Stimulated activated naive CD8-positive, alpha-beta T cell treated with anti-CD3 and anti-CD28 coated beads, Interleukin-15, Interleukin-2, amounts not matched to agents 100 ng/mL and 50 ng/mL, for 24 hours (primary cell): ENCODE measurements at regions not wholly inside any gene's neighbourhood (a gene's known extent, or its start where the extent isn't known, plus 50 kb on each side); places are given as distances from the start of the nearest gene placed in this dataset.

Experiments used
- H3K27ac Mint-ChIP-seq: one replicate; pipeline ENCODE4 v1.8.0; 2021; ENCODE audit warnings: mild to moderate bottlenecking, mixed read lengths
- H3K27me3 Mint-ChIP-seq: one replicate; pipeline ENCODE4 v1.8.0; 2021; ENCODE audit warnings: mixed read lengths
- H3K36me3 Mint-ChIP-seq: one replicate; pipeline ENCODE4 v1.8.0; 2021; ENCODE audit warnings: low read depth, mixed read lengths
- H3K4me1 Mint-ChIP-seq: one replicate; pipeline ENCODE4 v1.8.0; 2021; ENCODE audit warnings: low read depth, mixed read lengths
- H3K4me3 Mint-ChIP-seq: one replicate; pipeline ENCODE4 v1.8.0; 2021; ENCODE audit warnings: mild to moderate bottlenecking, mixed read lengths
- H3K9me3 Mint-ChIP-seq: one replicate; pipeline ENCODE4 v1.8.0; 2021; ENCODE audit warnings: mixed read lengths

DNA sequence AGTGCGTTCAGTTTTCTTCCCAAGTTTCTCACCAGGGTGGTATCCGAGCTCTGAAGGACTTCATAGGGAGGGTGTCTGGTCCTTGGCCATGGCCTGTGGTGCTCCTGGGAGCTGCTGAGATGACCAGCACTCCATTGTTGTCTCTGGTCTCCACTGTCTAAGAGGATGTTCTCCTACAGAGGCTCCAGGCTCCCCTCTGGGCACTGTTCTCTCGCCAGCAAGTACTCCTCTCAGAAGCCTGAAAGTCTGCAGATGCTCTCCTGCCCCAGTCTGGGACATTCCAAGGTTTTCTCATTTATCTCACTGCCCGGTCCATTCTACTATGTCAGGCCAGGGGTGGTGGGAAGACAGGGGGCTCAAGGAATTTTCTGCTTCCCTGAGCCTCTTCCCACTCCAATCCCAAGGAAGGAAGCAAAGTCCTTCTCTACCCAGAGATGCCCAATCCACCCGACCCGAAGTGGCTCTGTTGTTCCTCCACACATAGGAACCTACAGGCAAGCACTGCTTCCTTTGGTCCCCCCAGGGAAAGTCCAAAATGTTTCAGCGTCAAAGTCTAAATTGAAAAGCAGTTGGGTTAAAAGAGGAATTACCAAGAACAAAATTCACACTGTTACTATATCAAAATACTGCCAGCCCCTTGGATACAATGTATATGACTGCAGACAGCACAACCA, 110.5 kb downstream of the GYPC start:
- H3K9me3 Mint-ChIP-seq, result no peaks in the 10 kb centered on the region
- H3K27ac Mint-ChIP-seq, result no peak overlapping the region
- H3K36me3 Mint-ChIP-seq, result no peaks in the 10 kb centered on the region
- no peaks in the 10 kb centered on the region for H3K27me3 Mint-ChIP-seq
- no peak overlapping the region for H3K4me3 Mint-ChIP-seq
- H3K4me1 Mint-ChIP-seq, result peaks cover 50% of the 10 kb centered on the region

DNA sequence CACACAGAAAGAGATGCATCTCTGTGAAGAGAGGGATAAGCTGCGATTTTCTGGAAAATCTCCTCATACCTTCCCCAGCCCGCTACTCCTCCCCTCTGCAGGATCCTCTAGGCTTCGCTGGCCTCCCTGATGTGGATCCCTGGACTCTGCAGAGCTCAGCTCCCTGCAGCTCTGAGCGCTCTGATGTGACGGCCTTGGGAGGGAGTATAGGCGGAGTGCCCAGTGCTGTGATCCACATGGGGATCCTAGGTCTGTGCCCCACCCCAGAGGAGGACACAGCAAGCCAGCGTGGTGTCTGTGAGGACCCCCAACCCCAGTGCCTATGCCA, 111.0 kb downstream of the GYPC start:
- no peak overlapping the region for H3K4me3 Mint-ChIP-seq
- H3K4me1 Mint-ChIP-seq, result peaks cover 45% of the 10 kb centered on the region
- H3K27me3 Mint-ChIP-seq, result no peaks in the 10 kb centered on the region
- no peaks in the 10 kb centered on the region for H3K9me3 Mint-ChIP-seq
- H3K36me3 Mint-ChIP-seq, result no peaks in the 10 kb centered on the region
- no peak overlapping the region for H3K27ac Mint-ChIP-seq

DNA sequence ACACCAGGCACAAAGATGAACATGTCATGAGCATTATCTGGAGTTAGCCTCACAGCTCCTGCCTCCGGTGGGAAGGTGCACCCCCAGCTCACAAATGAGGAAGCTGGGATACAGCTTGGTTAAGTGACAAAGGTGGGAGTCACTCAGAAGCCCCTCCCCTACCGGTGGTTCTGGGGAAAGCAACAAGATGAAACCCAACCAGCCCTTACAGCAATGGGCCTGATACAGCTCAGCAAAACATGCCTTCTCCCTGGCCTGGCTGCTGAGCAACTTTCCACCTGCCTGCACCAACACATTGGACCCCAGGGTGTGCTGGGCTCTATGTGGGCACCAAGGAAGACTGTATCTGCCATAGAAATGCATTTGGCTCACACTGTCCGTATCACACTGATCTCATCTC, 113.2 kb downstream of the GYPC start:
- no peaks in the 10 kb centered on the region for H3K9me3 Mint-ChIP-seq
- H3K36me3 Mint-ChIP-seq, result no peaks in the 10 kb centered on the region
- H3K4me3 Mint-ChIP-seq, result no peak overlapping the region
- no peak overlapping the region for H3K27ac Mint-ChIP-seq
- H3K27me3 Mint-ChIP-seq, result no peaks in the 10 kb centered on the region
- peaks cover 25% of the 10 kb centered on the region for H3K4me1 Mint-ChIP-seq

DNA sequence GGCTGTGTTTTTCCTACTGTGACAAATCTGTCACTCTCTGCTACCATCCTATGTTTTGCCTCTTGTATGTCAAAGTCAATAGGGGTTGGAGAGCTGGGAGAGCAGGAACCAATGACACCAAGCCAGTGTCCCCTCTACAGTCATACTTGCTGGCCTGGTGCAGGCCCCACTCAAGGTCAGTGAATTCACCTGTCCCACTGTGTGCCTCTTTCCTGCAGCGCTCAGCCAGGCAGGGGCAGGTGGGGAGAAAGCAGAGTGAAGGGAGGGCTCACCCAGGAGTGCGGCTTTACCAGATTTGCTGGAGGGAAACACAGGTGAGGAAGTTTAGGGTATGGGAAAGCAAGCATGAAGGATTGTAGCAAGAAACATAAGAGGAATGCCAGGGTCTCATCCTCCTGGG, 114.5 kb downstream of the GYPC start:
- Mint-ChIP-seq H3K27ac (no peak overlapping the region), H3K4me3 (no peak overlapping the region), H3K9me3 (no peaks in the 10 kb centered on the region), H3K36me3 (no peaks in the 10 kb centered on the region), H3K4me1 (peaks cover 18% of the 10 kb centered on the region), H3K27me3 (no peaks in the 10 kb centered on the region)

DNA sequence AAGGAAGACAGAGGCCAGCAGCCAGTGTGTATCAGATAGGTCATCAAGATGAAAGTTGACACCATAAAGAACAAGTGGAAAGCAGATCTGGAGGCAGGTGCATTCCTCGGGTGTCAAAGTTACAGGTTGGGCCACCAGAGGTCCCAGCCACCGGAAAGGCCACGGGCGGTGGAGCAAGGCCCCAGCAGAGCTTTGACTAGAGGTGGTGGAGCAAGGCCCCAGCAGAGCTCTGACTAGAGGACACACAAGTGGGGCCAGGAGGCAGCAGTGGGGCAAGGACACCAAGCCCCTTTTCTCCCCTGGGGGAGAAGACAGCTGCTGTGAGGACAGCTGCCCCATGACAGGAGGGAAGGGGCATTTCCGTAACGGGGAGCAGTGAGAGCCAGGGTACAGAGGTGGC, 115.1 kb downstream of the GYPC start:
- no peak overlapping the region for H3K27ac Mint-ChIP-seq
- H3K9me3 Mint-ChIP-seq, result no peaks in the 10 kb centered on the region
- no peaks in the 10 kb centered on the region for H3K36me3 Mint-ChIP-seq
- peaks cover 14% of the 10 kb centered on the region for H3K4me1 Mint-ChIP-seq
- no peak overlapping the region for H3K4me3 Mint-ChIP-seq
- H3K27me3 Mint-ChIP-seq, result no peaks in the 10 kb centered on the region

DNA sequence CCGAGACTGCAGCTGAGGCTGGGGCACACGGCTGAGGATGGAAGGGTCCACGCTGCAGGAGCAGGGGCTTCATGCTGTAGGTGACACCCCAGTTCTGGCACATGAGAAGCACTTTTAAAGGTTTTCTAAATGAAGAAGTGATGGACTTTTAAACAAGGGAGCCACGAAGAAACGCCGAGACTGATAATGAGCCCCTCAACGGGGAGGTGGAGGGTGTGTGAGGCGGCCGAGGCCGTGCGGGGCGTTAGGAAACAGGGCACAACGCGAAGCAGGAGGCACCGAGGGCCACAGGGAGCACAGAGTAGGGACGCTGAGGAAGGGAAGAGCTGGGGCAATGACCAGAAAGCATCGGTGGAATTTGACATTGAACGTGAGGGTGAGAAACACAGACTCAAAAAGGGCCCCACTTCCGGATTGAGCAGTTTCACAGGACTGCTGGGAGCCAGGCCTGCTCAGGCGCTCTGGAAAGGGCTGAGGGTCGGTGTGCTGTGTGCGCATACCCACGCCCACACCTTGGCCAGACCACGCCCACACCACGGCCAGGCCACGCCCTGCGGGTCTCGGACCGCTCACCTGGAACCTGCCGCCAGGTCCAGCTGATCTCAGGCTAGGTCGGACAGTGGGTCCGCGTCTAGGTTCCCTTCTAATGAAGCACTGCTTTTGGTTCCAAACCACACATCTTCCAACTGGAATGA, 115.7 kb downstream of the GYPC start:
- Mint-ChIP-seq H3K9me3 (no peaks in the 10 kb centered on the region), H3K36me3 (no peaks in the 10 kb centered on the region), H3K4me1 (peaks cover 8% of the 10 kb centered on the region), H3K27ac (no peak overlapping the region), H3K27me3 (no peaks in the 10 kb centered on the region), H3K4me3 (no peak overlapping the region)

DNA sequence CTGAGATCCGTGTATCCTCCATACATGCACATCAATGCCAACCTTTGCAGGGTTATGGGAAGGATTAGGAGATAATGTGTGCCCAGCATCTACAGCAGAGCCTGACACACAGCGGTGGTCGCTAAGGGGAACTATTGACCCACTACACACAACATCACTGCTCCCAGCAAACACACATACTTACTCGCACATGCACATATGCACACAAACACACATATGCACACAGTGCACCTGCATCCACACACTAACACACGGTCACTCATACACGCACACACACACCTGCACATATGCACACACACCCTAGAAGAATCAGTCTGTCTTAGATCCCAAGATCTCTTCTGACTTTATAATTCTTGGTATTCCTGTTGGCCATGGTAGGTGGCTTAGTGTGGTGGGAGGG, 118.3 kb downstream of the GYPC start:
- Mint-ChIP-seq H3K4me1 (peaks cover 11% of the 10 kb centered on the region), H3K27ac (no peak overlapping the region), H3K9me3 (no peaks in the 10 kb centered on the region), H3K36me3 (no peaks in the 10 kb centered on the region), H3K27me3 (no peaks in the 10 kb centered on the region), H3K4me3 (no peak overlapping the region)

DNA sequence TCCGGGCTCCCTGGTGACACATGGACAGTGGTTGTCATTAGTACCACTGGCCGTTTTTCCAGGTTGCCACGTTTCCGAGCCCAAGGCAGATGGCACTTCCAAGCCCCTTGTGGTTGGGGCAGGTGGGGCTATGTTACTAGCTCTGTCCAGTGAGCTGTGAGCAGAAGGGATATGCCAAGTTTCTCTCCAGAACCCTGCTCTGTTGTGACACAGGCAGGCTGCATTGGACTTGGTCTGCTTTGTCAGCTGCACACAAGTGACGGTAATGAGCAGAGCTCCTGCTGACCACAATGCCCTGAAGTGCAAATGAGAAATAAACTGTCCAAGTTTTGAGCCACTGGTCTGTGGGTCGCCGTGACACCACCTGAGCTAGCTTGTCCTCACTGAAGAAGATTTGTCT, 118.8 kb downstream of the GYPC start:
- H3K36me3 Mint-ChIP-seq, result no peaks in the 10 kb centered on the region
- peaks cover 8% of the 10 kb centered on the region for H3K4me1 Mint-ChIP-seq
- H3K9me3 Mint-ChIP-seq, result no peaks in the 10 kb centered on the region
- H3K4me3 Mint-ChIP-seq, result no peak overlapping the region
- no peak overlapping the region for H3K27ac Mint-ChIP-seq
- H3K27me3 Mint-ChIP-seq, result no peaks in the 10 kb centered on the region

DNA sequence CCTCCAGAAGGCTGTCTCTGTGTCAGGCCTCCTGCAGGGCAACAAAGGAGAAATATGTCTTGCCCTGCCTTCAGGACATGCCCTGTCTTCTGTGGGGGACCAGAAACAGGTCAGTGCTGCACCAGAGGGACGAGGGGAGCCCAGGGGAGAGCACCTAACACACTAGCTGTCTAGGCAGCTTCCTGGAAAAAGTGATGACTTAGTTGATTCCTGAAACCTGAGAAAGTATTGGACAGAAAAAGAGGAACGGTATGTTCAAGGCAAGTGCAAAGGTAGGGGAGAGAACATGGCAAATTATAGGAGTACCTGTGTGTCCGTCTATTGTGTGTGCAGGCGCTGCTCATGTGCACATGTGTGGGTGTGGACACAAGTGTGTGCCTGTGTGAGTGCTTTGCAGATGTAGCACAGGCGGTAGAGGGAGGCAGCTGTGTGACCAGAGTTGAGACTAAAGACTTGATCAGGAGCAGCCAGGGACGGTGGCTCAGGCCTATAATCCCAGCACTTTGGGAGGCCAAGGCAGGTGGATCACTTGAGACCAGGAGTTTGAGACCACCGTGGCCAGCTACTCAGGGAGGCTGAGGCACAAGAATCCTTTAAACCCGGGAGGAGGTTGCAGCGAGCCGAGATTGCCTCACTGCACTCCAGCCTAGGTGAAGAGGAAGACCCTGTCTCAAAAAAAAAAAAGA, 119.5 kb downstream of the GYPC start:
- H3K9me3 Mint-ChIP-seq, result no peaks in the 10 kb centered on the region
- H3K27me3 Mint-ChIP-seq, result peaks cover 6% of the 10 kb centered on the region
- no peaks in the 10 kb centered on the region for H3K36me3 Mint-ChIP-seq
- peaks cover 8% of the 10 kb centered on the region for H3K4me1 Mint-ChIP-seq
- peak overlapping the region; percentile 12 for H3K4me3 Mint-ChIP-seq
- H3K27ac Mint-ChIP-seq, result no peak overlapping the region

DNA sequence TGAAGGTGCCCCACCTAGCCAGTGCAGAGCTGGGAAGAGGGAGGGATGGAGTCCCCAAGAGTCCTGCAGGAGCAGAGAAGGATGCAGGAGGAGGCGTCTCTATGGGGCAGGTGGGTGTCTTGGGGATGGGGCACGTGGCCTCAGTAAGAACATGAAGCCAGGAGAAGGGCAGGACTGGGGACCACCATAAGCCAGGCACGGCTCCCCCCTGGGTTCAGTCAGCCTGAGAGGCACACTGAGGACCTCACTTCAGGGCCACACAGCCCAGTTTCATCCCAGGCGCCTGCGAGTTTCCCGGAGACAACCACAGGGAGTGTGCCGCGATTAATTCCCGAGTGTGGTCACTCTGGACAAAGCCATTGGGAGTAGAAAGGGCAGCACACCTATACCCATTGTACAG, 120.3 kb downstream of the GYPC start:
- Mint-ChIP-seq H3K27ac (no peak overlapping the region), H3K27me3 (peaks cover 6% of the 10 kb centered on the region), H3K9me3 (no peaks in the 10 kb centered on the region), H3K4me3 (peak overlapping the region; percentile 14), H3K36me3 (no peaks in the 10 kb centered on the region), H3K4me1 (peaks cover 8% of the 10 kb centered on the region)

DNA sequence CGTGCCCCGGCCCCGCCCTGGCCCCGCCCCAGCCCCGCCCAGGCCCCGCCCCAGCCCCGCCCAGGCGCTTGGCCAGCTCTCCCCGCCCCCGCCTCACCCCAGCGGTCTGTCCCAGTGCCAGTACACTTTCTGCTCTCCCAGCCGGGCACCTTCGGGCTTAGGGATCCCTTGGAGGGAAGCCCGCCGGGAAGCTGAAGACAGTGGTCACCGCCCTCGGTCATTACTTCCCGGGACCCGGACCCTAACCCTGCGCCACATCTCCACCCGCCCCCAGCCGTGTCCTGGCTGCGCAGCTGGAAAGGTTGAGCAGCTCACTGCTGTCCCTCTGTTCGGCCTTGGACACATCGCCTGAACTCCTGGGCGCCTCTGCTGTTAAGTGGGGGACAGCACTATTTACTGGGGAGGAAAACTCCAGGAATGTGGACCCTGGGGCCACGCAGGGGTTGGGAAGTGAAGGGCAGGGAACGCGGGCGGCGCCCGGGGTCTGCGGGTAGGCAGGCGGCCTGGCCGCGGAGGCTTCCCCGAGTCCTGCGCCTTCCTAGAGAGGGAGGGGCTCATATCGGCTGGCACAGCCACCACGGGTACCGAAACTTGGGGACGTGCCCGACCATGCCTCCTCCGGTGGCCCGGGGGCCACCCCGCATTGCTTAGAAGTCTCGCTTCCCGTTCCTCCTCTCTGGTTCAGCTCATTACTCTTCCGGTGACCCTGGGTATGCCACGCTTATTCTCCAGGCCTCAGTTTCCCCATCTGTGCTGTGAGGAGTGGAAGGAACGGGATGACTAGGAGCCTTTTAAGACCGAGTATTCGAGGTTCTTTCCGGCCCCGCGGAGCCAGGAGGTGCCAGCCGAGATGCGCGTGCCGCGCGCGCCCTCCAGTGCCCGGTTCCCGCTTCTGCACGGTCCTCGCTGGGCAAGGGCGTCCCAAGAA, 121.0 kb downstream of the GYPC start:
- no peaks in the 10 kb centered on the region for H3K36me3 Mint-ChIP-seq
- peaks cover 9% of the 10 kb centered on the region for H3K27me3 Mint-ChIP-seq
- no peaks in the 10 kb centered on the region for H3K9me3 Mint-ChIP-seq
- peaks cover 8% of the 10 kb centered on the region for H3K4me1 Mint-ChIP-seq
- H3K4me3 Mint-ChIP-seq, result peak overlapping the region; percentile 88
- peak overlapping the region; percentile 89 for H3K27ac Mint-ChIP-seq

DNA sequence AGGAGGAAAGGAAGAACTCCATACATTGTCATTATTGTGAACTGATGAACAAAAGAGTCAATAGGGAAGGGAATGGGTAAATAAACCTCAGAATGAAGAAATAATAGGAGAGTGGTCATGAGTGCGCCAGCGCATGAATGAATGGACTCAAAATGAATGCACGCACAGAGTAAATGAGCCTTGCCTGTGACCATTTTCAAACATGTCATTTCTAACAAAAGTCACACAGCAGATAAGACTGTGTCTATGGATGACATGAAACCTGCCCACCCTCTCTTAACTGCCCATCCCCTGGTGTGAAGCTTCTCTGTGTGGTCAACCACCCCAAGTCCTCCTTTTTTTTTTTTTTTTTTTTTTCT, 121.1 kb upstream of the TEX51 start:
- H3K36me3 Mint-ChIP-seq, result no peaks in the 10 kb centered on the region
- peaks cover 11% of the 10 kb centered on the region for H3K27me3 Mint-ChIP-seq
- no peaks in the 10 kb centered on the region for H3K9me3 Mint-ChIP-seq
- H3K4me3 Mint-ChIP-seq, result peak overlapping the region; percentile 88
- H3K4me1 Mint-ChIP-seq, result peaks cover 8% of the 10 kb centered on the region
- no peak overlapping the region for H3K27ac Mint-ChIP-seq

DNA sequence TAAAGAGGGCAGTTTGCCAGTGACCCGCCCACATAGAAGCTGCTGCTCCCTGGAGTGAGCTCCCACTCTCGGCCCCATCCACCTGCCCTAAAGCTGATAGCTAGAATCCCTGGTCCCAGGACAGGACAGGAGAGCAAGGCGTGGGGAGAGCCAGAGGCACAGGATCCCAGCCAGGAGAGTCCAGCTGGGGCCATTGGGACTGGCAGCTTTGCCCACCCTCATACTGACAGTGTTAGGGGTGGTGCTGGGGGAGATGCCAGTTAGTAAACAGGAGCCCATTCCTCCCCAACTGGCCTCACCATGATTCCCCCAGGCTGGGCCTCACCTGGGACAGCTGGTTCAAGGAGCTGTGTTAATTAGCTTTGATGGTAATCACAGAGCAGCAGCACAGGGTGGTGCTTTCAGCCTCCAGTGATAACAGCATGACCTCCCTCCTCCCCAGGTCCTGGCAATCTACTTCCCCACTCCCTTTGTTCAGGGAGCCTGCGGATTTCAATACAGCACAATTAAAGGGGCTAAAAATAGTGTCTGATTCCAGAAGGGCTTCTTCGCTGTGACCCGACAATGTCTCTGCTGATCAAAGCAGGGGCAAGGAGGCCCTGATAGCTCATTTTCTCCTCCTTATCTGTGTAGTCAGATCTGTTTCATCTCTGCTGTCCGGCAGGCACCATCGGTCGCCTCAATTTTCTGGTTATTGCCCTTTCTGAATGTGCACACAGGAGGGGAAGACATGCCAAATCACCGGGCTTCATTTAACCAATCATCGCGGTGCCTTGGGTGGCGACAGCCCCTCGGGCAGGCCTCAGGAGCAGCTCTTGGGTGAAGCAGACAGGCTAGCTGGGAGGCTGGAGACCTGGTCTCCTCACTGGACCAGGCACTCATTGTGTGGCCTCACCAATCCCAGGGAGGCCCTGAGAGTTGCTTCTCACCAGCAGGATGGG, 119.9 kb upstream of the TEX51 start:
- peaks cover 8% of the 10 kb centered on the region for H3K4me1 Mint-ChIP-seq
- H3K27me3 Mint-ChIP-seq, result peaks cover 11% of the 10 kb centered on the region
- H3K36me3 Mint-ChIP-seq, result no peaks in the 10 kb centered on the region
- no peaks in the 10 kb centered on the region for H3K9me3 Mint-ChIP-seq
- no peak overlapping the region for H3K4me3 Mint-ChIP-seq
- H3K27ac Mint-ChIP-seq, result no peak overlapping the region

DNA sequence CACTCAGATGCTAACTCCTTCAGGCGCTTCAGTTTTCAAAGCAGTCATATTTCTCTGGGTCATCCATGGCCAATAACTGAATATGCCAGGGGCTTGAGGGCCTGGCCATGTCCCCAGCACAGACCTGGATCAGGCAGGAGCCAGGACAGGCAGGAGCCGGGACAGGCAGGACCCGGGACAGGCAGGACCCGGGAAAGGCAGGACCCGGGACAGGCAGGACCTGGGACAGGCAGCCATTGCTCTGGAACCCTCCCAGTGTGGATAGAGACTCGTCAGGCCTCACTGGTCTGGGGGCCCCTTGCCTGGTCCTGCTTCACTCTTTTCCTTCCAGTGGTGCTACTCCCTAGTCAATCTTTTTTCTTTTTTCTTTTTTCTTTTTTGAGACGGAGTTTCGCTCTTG, 117.5 kb upstream of the TEX51 start:
- Mint-ChIP-seq H3K36me3 (no peaks in the 10 kb centered on the region), H3K9me3 (no peaks in the 10 kb centered on the region), H3K4me3 (no peak overlapping the region), H3K27me3 (peaks cover 11% of the 10 kb centered on the region), H3K4me1 (peaks cover 4% of the 10 kb centered on the region), H3K27ac (no peak overlapping the region)
